ENCODE measurements at regions not wholly inside any gene's neighbourhood (a gene's known extent, or its start where the extent isn't known, plus 50 kb on each side); places are given as distances from the start of the nearest gene placed in this dataset.

GRCh38 chr13:78431328-78431727 is 172.0 kb downstream of the POU4F1 start:
- no peak for FAIRE-seq

More at GRCh38 chr13:78431328-78431727, 172.0 kb downstream of the POU4F1 start:
- Histone ChIP-seq H3K27me3 (ENCODE audit: control insufficient read depth in 2 of 2, insufficient read depth in 2 of 2, low read length in 2 of 2) (no peaks in the 10 kb centered on the region), H3K4me1 (ENCODE audit: control insufficient read depth, extremely low read depth, insufficient read depth, low read length) (no peaks in the 10 kb centered on the region), H3K9ac (replicated peaks; ENCODE audit: extremely low read depth, insufficient read depth, low read length) (no peak overlapping the region), H3K4me3 (replicated peaks in 1 of 3; ENCODE audit: insufficient read depth in 1 of 3, low read depth in 1 of 3, low read length in 3 of 3) (no peak overlapping the region), H3K27ac (ENCODE audit: insufficient read depth, low read depth, low read length) (no peak overlapping the region), H4K20me1 (replicated peaks; ENCODE audit: control insufficient read depth, extremely low read depth, insufficient read depth, low read length) (no peaks in the 10 kb centered on the region), H3K36me3 (ENCODE audit: control insufficient read depth in 2 of 2, extremely low read depth in 1 of 2, insufficient read depth in 2 of 2, low read length in 2 of 2) (no peaks in the 10 kb centered on the region), H3K4me2 (ENCODE audit: insufficient read depth, low read length) (no peak overlapping the region), H3K9me3 (replicated peaks; ENCODE audit: control insufficient read depth, insufficient read depth, low read length) (no peaks in the 10 kb centered on the region), H3K9me1 (replicated peaks; ENCODE audit: control insufficient read depth, extremely low read depth, insufficient read depth, low read length) (no peaks in the 10 kb centered on the region), H3K79me2 (ENCODE audit: control insufficient read depth, insufficient read depth, low read length) (no peaks in the 10 kb centered on the region), H2AFZ (ENCODE audit: low read depth, low read length) (no peak overlapping the region)
- DNase-seq (ENCODE audit: low read depth, low spot score): no peak
- dilution Hi-C loops (cut with MboI; ENCODE audit: extremely low pct_ligation_motif_present, low sequenced_read_pairs): no loop called here
- POLR2A ChIA-PET: no interaction called here
- intact Hi-C loops (cut with micrococcal nuclease): no loop called here
- BruUV-seq (replicated peaks): no TSS peak
- TF ChIP-seq JUN (IDR thresholded peaks at IDR 0.05; ENCODE audit: borderline replicate concordance, insufficient read depth, insufficient read length, low read depth) (no peak), MYC (IDR thresholded peaks at IDR 0.05; ENCODE audit: low read depth, low read length) (no peak), MAX (IDR thresholded peaks at IDR 0.05; ENCODE audit: insufficient read depth, insufficient read length) (no peak), GATA2 (IDR thresholded peaks at IDR 0.05; ENCODE audit: insufficient read depth, insufficient read length, low read depth, low read length) (no peak), FOS (IDR thresholded peaks at IDR 0.05; ENCODE audit: borderline replicate concordance, insufficient read depth, low read length) (no peak), EZH2 (IDR thresholded peaks at IDR 0.05; ENCODE audit: borderline replicate concordance, low read depth, low read length, severe bottlenecking) (no peak), CTCF (IDR thresholded peaks at IDR 0.05; ENCODE audit: extremely low read depth in 1 of 2, insufficient read depth in 1 of 2, low read depth in 1 of 2, low read length in 2 of 2) (no peak), POLR2A (IDR thresholded peaks at IDR 0.05; ENCODE audit: low read depth, low read length) (no peak), POLR2AphosphoS5 (IDR thresholded peaks at IDR 0.05; ENCODE audit: insufficient read depth, low read depth, low read length) (no peak)
- CTCF ChIA-PET: interaction anchor here (1.0 to 1.1 kb wide), 2 partner anchors 10 to 12 kb away, joined by 3 read pairs; no protein-coding TSS in a partner anchor
